BE2C (cell line): ENCODE measurements at regions not wholly inside any gene's neighbourhood (a gene's known extent, or its start where the extent isn't known, plus 50 kb on each side); places are given as distances from the start of the nearest gene placed in this dataset.

ENCODE experiments used
- DNase-seq: peaks from one replicate; pipeline ENCODE4 v3.0.0-alpha.2; 2020
- H3K27me3 ChIP-seq: fragments of 250-450 bp; sonication (Bioruptor Pico); 2 replicates; pipeline ENCODE4 v1.5.1; 2020; ENCODE audit warnings: mild to moderate bottlenecking
- H3K36me3 ChIP-seq: fragments of 250-450 bp; sonication (Bioruptor Pico); 2 replicates; pipeline ENCODE4 v1.5.1; 2020; ENCODE audit warnings: mild to moderate bottlenecking
- H3K4me1 ChIP-seq: fragments of 250-450 bp; sonication (Bioruptor Pico); 2 replicates; pipeline ENCODE4 v1.5.1; 2020
- H3K4me3 ChIP-seq: 2 replicates; pipeline ENCODE4 v1.5.1; 2011; ENCODE audit warnings: low read depth, low read length
- H3K9me3 ChIP-seq: fragments of 250-450 bp; sonication (Bioruptor Pico); 2 replicates; pipeline ENCODE4 v1.5.1; 2020
- TF ChIP-seq, protein P1 (sequence below): IDR thresholded peaks from 2 replicates; pipeline ENCODE4 v1.5.1; 2012; ENCODE audit warnings: mild to moderate bottlenecking, low read depth, low read length

DNA sequence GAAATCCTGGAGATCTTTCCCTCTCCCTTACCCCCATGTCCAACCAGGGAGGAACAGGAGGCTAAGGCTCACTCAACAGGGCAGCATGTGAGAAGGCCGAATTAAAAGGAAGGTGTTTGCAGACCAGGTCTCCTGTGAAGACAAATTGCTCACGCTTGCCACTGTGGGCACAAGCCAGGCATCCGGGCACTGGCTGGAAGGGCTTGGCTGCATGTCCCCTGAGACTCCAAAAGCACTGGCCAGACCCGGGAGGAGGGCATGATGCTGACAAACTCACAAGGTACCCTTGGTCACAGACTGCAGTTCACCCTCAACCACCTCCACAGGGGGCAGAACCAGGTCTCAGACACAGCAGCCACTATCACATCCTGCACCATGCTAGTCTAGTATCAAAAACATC is 113.7 kb upstream of the NSMCE3 start:
- TF ChIP-seq, protein P1, sequence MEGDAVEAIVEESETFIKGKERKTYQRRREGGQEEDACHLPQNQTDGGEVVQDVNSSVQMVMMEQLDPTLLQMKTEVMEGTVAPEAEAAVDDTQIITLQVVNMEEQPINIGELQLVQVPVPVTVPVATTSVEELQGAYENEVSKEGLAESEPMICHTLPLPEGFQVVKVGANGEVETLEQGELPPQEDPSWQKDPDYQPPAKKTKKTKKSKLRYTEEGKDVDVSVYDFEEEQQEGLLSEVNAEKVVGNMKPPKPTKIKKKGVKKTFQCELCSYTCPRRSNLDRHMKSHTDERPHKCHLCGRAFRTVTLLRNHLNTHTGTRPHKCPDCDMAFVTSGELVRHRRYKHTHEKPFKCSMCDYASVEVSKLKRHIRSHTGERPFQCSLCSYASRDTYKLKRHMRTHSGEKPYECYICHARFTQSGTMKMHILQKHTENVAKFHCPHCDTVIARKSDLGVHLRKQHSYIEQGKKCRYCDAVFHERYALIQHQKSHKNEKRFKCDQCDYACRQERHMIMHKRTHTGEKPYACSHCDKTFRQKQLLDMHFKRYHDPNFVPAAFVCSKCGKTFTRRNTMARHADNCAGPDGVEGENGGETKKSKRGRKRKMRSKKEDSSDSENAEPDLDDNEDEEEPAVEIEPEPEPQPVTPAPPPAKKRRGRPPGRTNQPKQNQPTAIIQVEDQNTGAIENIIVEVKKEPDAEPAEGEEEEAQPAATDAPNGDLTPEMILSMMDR = no peak
- Histone ChIP-seq H3K4me1 (no peaks in the 10 kb centered on the region), H3K36me3 (no peaks in the 10 kb centered on the region), H3K9me3 (no peaks in the 10 kb centered on the region), H3K27me3 (no peaks in the 10 kb centered on the region), H3K4me3 (no peak overlapping the region)
- DNase-seq = no peak

DNA sequence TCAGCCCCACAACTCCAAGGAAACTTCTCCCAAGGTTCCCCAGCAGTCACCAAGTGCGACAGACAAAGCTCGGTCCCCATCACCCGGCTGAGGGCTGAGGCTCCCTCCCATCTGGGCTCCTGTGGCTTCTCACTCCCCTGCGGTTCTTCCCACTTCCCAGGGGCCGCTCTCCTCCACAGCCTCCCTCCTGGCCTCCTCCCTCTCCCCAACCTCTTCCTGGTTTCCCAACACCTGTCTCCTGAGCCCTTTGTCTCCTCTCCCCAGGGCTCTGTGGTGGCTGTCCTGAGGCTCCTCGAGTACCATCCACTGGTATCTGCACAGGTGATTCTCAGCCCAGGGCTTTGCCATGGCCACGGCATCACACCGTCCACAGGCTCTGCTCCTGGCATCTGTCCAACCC is 113.2 kb upstream of the NSMCE3 start:
- H3K9me3 ChIP-seq = no peaks in the 10 kb centered on the region
- no peaks in the 10 kb centered on the region for H3K4me1 ChIP-seq
- H3K27me3 ChIP-seq = no peaks in the 10 kb centered on the region
- no peak for DNase-seq
- no peaks in the 10 kb centered on the region for H3K36me3 ChIP-seq
- H3K4me3 ChIP-seq = no peak overlapping the region
- TF ChIP-seq, protein P1 = no peak

DNA sequence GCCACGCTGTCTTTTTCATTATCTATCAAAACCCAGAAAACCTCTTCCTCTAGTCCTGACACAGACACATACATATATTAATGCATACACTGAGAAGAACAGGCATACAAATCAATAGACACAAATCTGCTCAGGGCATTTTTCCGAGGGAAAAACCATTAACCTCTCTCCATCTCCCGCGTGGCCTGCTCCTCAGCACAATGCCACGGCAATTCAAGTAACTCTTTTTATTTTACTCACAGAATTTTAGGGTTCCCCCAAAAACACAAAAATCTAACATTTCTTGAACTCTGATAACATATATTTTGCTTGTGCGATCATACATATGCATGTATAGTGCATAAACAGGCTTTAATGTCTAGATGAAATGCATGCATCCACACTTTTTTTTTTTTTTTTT is 110.8 kb upstream of the NSMCE3 start:
- TF ChIP-seq, protein P1 = no peak
- Histone ChIP-seq H3K4me1 (no peaks in the 10 kb centered on the region), H3K36me3 (no peaks in the 10 kb centered on the region), H3K9me3 (no peaks in the 10 kb centered on the region), H3K4me3 (no peak overlapping the region), H3K27me3 (no peaks in the 10 kb centered on the region)
- no peak for DNase-seq

DNA sequence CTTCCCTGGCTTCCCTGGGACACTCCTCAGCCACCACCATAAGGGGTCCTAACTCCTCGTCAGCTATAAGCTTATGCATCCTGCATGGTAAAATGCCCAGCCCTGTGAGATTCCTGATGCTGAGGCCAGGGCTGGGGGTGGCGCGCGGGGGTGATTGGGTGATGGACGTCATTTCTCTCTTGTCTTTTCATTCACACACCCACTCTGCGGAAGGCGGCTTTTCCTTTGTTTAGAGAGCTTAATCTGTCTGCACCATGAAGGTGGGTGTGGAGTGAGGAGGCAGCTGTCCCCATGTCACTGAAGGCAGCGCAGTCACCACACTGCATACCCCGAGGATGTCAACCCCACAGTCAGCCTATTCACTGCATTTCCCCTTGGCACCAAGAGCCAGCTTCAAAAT is 110.0 kb upstream of the NSMCE3 start:
- H3K36me3 ChIP-seq = no peaks in the 10 kb centered on the region
- H3K9me3 ChIP-seq = no peaks in the 10 kb centered on the region
- DNase-seq = no peak
- no peaks in the 10 kb centered on the region for H3K4me1 ChIP-seq
- no peak overlapping the region for H3K4me3 ChIP-seq
- TF ChIP-seq, protein P1 = no peak
- H3K27me3 ChIP-seq = no peaks in the 10 kb centered on the region

DNA sequence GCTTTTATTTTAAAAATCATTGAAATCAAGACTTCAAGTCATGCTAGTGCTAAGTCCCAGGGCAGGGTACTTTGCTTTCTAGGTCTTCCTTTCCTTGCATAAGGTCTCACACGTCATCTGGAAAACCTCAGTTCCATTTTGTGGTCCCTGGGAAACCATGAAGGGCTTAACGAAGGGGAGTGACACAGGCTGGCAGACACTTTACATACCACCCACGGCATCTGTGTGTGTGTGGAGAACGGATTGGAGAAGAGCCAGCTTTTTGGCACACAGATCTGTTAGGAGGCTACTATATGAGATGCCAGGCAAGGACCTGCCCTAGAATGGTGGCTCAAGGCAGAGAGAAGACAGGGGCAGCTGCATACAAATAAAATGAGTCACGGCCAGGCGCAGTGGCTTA is 107.5 kb upstream of the NSMCE3 start:
- H3K27me3 ChIP-seq = no peaks in the 10 kb centered on the region
- no peaks in the 10 kb centered on the region for H3K4me1 ChIP-seq
- TF ChIP-seq, protein P1 = no peak
- no peaks in the 10 kb centered on the region for H3K9me3 ChIP-seq
- H3K36me3 ChIP-seq = no peaks in the 10 kb centered on the region
- H3K4me3 ChIP-seq = no peak overlapping the region
- no peak for DNase-seq

DNA sequence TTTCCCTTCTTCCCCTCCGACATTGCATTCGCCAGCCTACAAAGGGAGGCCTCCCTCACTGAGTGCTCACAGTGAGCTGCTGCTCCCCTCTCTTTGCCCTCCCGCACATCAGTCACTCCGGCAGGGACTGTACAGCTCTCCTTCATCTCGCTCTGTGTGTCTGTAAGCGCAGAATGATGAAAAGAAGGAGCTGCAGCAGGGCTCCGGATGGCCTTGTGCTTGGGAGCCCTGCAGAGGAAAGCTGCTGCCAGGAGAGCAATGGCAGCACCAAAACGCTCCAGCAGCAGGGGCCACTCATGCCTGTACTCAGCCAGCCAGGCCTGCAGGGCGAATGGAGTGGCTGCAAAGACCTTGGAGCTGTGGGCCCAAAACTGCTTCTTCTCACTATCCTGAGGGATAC is 107.0 kb upstream of the NSMCE3 start:
- H3K4me3 ChIP-seq = no peak overlapping the region
- H3K36me3 ChIP-seq = no peaks in the 10 kb centered on the region
- no peaks in the 10 kb centered on the region for H3K4me1 ChIP-seq
- no peaks in the 10 kb centered on the region for H3K9me3 ChIP-seq
- TF ChIP-seq, protein P1 = no peak
- no peak for DNase-seq
- H3K27me3 ChIP-seq = no peaks in the 10 kb centered on the region
